Right lobe of liver (tissue), 4 donors: ENCODE measurements at regions not wholly inside any gene's neighbourhood (a gene's known extent, or its start where the extent isn't known, plus 50 kb on each side); places are given as distances from the start of the nearest gene placed in this dataset.

Source experiments
- POLR2A ChIP-seq: fragments of 450-650 bp; IDR thresholded peaks from one replicate; pipeline ENCODE4 v1.6.1; 2017; ENCODE audit warnings: antibody characterized with exemption, mild to moderate bottlenecking
- TF ChIP-seq, protein P1 (sequence below), 4 donors: fragments of 200-600 bp in 3 of 4; fragments of 450-650 bp in 1 of 4; IDR thresholded peaks; one replicate each; pipeline versions ENCODE4 v1.5.1 to v1.8.0; 2016 to 2022; ENCODE audit warnings: antibody characterized with exemption in 4 of 4, mild to moderate bottlenecking in 2 of 4
- donor health status: DM: no; HTN: no; CAD: no.
- donor health status: DM: no; HTN: no; CAD: no.
- donor health status: DM: no; HTN: yes; CAD: no.

- TF ChIP-seq, protein P1, sequence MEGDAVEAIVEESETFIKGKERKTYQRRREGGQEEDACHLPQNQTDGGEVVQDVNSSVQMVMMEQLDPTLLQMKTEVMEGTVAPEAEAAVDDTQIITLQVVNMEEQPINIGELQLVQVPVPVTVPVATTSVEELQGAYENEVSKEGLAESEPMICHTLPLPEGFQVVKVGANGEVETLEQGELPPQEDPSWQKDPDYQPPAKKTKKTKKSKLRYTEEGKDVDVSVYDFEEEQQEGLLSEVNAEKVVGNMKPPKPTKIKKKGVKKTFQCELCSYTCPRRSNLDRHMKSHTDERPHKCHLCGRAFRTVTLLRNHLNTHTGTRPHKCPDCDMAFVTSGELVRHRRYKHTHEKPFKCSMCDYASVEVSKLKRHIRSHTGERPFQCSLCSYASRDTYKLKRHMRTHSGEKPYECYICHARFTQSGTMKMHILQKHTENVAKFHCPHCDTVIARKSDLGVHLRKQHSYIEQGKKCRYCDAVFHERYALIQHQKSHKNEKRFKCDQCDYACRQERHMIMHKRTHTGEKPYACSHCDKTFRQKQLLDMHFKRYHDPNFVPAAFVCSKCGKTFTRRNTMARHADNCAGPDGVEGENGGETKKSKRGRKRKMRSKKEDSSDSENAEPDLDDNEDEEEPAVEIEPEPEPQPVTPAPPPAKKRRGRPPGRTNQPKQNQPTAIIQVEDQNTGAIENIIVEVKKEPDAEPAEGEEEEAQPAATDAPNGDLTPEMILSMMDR (IDR thresholded peaks at IDR 0.05): no peak
- TF ChIP-seq POLR2A: no peak
Observed at GRCh38 chr4:141524841-141525240, 111.5 kb upstream of the IL15 start.
